ENCODE measurements at regions not wholly inside any gene's neighbourhood (a gene's known extent, or its start where the extent isn't known, plus 50 kb on each side); places are given as distances from the start of the nearest gene placed in this dataset.
"Not testable (repeated sequence)": the region's sequence is repeated elsewhere in the genome, so short reads cannot be mapped to it uniquely, and the experiment has no call there.

DNA sequence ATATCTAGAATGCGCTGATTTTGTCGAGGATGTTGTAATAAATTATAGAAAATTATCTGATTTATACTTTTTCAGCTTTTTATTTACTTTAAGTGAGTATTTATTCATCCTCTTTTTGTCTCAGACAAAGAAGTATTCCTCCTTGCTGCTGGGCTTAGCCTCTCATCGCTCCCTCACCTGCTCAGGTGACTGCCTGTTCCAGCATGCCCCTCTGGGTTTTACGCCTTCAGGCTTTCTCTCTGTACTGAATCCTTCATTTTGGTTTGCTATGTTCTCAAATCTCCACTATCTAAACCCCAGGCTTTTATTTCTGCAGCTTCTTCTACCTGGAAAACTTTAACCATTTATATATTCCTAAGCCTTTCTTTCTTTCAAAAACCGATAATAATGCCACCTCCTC is 1650.9 kb upstream of the SEL1L start:
- no peak for DNase-seq
- Histone ChIP-seq H3K4me1 (no peaks in the 10 kb centered on the region), H3K4me3 (no peak overlapping the region), H3K27ac (no peak overlapping the region), H3K27me3 (no peaks in the 10 kb centered on the region), H3K9me3 (no peaks in the 10 kb centered on the region), H3K36me3 (no peaks in the 10 kb centered on the region)
- in situ Hi-C loops (cut with MboI; ENCODE audit: low pct_ligation_motif_present in 1 of 4, low pct_unique_long_range_greater_than_20kb in 1 of 4, low sequenced_read_pairs in 3 of 4) (no loop called here), intact Hi-C loops (cut with DNase I; ENCODE audit: low total_unique reads) (no loop called here)
- 82 to 88% methylated on average over 5 of the region's 5 CpGs for WGBS, 2 donors (ENCODE audit: low coverage in 1 of 2)
- TF ChIP-seq POLR2AphosphoS5 (IDR thresholded peaks at IDR 0.05), result no peak
- TF ChIP-seq CTCF (IDR thresholded peaks at IDR 0.05), result no peak
- no peak for TF ChIP-seq EP300 (IDR thresholded peaks at IDR 0.05; ENCODE audit: low read depth)
- no peak for TF ChIP-seq POLR2A (IDR thresholded peaks at IDR 0.05)

DNA sequence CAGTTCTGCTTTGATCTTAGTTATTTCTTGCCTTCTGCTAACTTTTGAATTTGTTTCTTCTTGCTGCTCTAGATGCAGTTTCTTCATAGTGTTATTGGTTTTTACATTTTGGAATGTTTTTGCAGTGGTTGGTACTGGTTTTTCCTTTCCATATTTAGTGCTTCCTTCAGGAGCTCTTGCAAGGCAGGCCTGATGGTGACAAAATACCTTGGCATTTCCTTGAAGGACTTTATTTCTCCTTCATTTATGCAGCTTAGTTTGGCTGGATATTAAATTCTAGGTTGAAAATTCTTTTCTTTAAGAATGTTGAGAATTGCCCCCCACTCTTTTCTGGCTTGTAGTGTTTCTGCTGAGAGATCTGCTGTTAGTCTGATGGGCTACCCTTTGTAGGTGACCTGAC is 1654.7 kb upstream of the SEL1L start:
- intact Hi-C loops (cut with DNase I; ENCODE audit: low total_unique reads); H3K4me1 ChIP-seq; in situ Hi-C loops (cut with MboI; ENCODE audit: low pct_ligation_motif_present in 1 of 4, low pct_unique_long_range_greater_than_20kb in 1 of 4, low sequenced_read_pairs in 3 of 4); H3K36me3 ChIP-seq; DNase-seq; H3K4me3 ChIP-seq; H3K27me3 ChIP-seq; H3K9me3 ChIP-seq; H3K27ac ChIP-seq: not testable (repeated sequence)

DNA sequence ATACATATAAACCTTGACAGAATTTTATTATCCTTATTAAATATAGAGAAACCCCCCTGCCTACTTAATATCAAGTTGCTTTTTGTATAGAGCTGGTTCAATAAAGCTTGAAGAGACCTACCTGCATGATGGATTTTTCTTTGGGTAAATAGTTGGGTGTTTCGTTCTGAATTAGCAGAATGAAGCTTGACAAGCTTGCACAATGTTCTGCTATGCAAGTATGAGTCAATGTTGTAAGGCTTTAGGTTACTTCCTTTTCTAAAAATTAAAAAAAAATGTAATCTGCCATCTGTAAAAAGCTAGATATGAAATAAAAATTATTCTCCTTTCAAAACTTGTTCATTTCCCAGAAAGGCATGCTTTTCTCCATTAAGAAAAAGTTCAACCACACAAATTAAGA is 1662.6 kb upstream of the SEL1L start:
- no peak overlapping the region for H3K27ac ChIP-seq
- H3K27me3 ChIP-seq, result no peaks in the 10 kb centered on the region
- intact Hi-C loops (cut with DNase I; ENCODE audit: low total_unique reads) (no loop called here), in situ Hi-C loops (cut with MboI; ENCODE audit: low pct_ligation_motif_present in 1 of 4, low pct_unique_long_range_greater_than_20kb in 1 of 4, low sequenced_read_pairs in 3 of 4) (no loop called here)
- no peaks in the 10 kb centered on the region for H3K36me3 ChIP-seq
- H3K9me3 ChIP-seq, result no peaks in the 10 kb centered on the region
- no peak for DNase-seq
- no peaks in the 10 kb centered on the region for H3K4me1 ChIP-seq
- TF ChIP-seq EP300 (IDR thresholded peaks at IDR 0.05; ENCODE audit: low read depth) (no peak), POLR2A (IDR thresholded peaks at IDR 0.05) (no peak), CTCF (IDR thresholded peaks at IDR 0.05) (no peak)
- H3K4me3 ChIP-seq, result no peak overlapping the region
- WGBS, 2 donors (ENCODE audit: low coverage in 1 of 2), result 60 to 70% methylated on average over 1 of the region's 1 CpG

DNA sequence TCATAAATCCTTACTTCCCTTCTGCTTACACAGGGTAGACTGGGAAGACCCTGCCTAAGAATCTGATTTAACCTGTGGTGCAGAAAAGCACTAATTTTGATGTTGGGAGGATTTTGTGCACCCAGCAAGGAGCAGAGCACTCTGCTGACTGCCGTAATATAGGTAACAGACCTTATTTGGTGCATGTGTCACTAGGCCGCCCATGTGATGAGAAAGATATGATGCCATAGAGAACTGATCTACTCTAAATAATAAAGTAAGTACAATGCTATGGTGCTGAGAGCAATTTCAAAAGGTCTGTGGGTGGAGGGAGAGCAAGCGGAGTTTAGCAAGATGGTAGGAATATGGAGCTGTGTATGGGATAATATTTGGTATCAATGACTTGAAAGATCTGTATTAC is 1663.6 kb upstream of the SEL1L start:
- no peak for TF ChIP-seq POLR2A (IDR thresholded peaks at IDR 0.05)
- no peak for TF ChIP-seq EP300 (IDR thresholded peaks at IDR 0.05; ENCODE audit: low read depth)
- TF ChIP-seq CTCF (IDR thresholded peaks at IDR 0.05), result no peak
- intact Hi-C loops (cut with DNase I; ENCODE audit: low total_unique reads), result no loop called here

DNA sequence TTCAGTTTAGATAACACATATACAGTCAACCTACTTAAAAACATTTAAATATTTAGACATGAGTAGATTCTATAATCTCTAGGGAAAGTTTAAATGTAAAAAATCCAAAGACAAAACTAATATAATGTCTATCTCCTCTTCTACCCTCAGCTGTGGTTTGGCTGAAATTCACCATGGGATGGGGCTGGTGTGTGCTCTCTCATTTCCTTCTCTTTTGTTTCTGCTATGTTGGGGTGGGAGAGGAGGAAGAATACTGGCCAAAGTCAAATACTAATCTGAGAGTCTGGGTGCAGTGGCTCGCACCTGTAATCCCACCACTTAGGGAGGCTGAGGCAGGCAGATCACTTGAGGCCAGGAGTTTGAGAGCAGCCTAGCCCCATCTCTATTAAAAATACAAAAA is 1673.9 kb upstream of the SEL1L start:
- 88 to 100% methylated on average over 1 of the region's 1 CpG for WGBS, 2 donors (ENCODE audit: low coverage in 1 of 2)
- Histone ChIP-seq H3K4me1 (no peaks in the 10 kb centered on the region), H3K27ac (no peak overlapping the region), H3K9me3 (no peaks in the 10 kb centered on the region), H3K27me3 (no peaks in the 10 kb centered on the region), H3K4me3 (no peak overlapping the region), H3K36me3 (no peaks in the 10 kb centered on the region)
- TF ChIP-seq EP300 (IDR thresholded peaks at IDR 0.05; ENCODE audit: low read depth), result no peak
- in situ Hi-C loops (cut with MboI; ENCODE audit: low pct_ligation_motif_present in 1 of 4, low pct_unique_long_range_greater_than_20kb in 1 of 4, low sequenced_read_pairs in 3 of 4), result no loop called here
- DNase-seq, result no peak
- intact Hi-C loops (cut with DNase I; ENCODE audit: low total_unique reads), result no loop called here

More for the DNA sequence above, 1663.6 kb upstream of the SEL1L start:
- WGBS, 2 donors (ENCODE audit: low coverage in 1 of 2), result 63 to 100% methylated on average over 2 to 3 of the region's 3 CpGs
- H3K36me3 ChIP-seq, result no peaks in the 10 kb centered on the region
- H3K4me1 ChIP-seq, result no peaks in the 10 kb centered on the region
- no peak overlapping the region for H3K27ac ChIP-seq
- H3K4me3 ChIP-seq, result no peak overlapping the region
- no peaks in the 10 kb centered on the region for H3K9me3 ChIP-seq
- no peaks in the 10 kb centered on the region for H3K27me3 ChIP-seq
- in situ Hi-C loops (cut with MboI; ENCODE audit: low pct_ligation_motif_present in 1 of 4, low pct_unique_long_range_greater_than_20kb in 1 of 4, low sequenced_read_pairs in 3 of 4), result no loop called here
- no peak for DNase-seq

All from transverse colon (tissue), 4 donors.